NOMO-1 treated with dmso at 0.1 percent for 144 hours (cell line): ENCODE measurements at regions not wholly inside any gene's neighbourhood (a gene's known extent, or its start where the extent isn't known, plus 50 kb on each side); places are given as distances from the start of the nearest gene placed in this dataset.
A peak's percentile ranks its signal among the peaks of the same experiment; 100 is the strongest.
"Not testable (repeated sequence)": the region's sequence is repeated elsewhere in the genome, so short reads cannot be mapped to it uniquely, and the experiment has no call there.

ENCODE experiments used
- DNase-seq: peaks from one replicate; lab custom pipeline; 2025; ENCODE audit not compliant: unreplicated experiment; lab: John Stamatoyannopoulos, UW

GRCh38 chr20:22690616-22691179 lies 106.3 kb upstream of the FOXA2 start:
- DNase-seq = no peak

- peak; percentile 63 for DNase-seq
Observed at GRCh38 chr20:22691369-22692118, 107.2 kb upstream of the FOXA2 start.

DNA sequence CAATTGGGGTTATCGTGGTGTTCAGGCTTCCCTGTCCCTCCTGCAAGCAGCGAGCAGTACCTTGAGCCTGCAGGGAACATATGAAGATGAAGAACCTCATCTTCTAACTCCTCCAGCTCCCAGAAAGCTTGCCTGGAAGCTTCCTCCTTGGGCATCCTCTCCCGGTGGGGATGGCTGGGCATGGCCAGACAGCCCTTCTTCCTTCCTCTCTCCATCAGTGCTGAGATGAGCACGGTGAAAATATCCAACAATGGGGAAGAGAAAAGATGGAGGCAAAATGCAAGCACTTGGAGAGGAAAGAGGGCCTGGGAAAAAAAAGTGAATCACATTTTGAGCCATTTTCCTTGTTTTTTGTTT lies 107.7 kb upstream of the FOXA2 start:
- no peak for DNase-seq

DNA sequence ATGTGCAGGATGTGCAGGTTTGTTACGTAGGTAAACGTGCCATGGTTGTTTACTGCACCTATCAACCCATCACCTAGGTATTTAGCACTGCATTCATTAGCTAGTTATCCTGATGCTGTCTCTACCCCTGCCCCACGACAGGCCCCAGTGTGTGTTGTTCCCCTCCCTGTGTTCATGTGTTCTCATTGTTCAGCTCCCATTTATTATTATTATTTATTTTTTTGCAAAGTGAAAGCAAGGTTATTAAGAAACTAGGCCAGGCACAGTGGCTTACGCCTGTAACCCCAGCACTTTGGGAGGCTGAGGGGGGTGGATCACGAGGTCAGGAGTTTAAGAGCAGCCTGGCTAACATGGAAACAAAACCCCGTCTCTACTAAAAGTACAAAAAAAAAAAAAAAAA lies 108.2 kb upstream of the FOXA2 start:
- not testable (repeated sequence) for DNase-seq

- no peak for DNase-seq
Observed at GRCh38 chr20:22696759-22697158, 112.4 kb upstream of the FOXA2 start.

DNA sequence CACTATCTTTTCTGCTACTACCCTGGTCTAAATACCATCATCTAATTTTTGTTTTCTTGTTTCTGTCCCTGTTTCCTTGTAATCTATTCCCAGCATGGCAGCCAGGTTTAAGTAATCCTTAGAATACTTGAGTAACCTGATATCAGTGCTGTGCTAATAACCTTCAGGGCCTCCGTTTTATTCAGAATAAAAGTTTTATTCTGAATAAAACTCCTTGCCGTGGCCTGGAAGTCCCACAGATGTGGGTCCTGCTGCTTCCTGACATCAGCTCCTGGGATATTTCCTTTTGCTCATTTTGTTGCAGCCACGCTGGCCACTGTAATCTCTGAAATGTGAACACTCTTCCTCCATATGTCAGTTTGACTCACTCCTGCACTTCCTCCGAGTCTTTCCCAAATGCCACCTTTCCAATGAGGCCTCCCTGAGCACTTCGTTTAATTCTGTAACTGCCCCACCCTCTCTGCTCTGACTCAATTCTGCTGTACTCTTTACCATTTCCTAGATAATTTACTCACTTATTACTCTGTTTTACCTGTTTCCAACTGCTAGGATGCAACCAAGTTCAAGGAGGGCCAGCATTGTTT lies 114.0 kb upstream of the FOXA2 start:
- no peak for DNase-seq

GRCh38 chr20:22699396-22699795 lies 115.0 kb upstream of the FOXA2 start:
- DNase-seq = no peak

- DNase-seq = no peak
Observed at GRCh38 chr20:22700367-22700766, 116.0 kb upstream of the FOXA2 start.

- no peak for DNase-seq
Observed at GRCh38 chr20:22701679-22702308, 117.4 kb upstream of the FOXA2 start.

GRCh38 chr20:22703843-22704242 lies 119.5 kb upstream of the FOXA2 start:
- no peak for DNase-seq

DNA sequence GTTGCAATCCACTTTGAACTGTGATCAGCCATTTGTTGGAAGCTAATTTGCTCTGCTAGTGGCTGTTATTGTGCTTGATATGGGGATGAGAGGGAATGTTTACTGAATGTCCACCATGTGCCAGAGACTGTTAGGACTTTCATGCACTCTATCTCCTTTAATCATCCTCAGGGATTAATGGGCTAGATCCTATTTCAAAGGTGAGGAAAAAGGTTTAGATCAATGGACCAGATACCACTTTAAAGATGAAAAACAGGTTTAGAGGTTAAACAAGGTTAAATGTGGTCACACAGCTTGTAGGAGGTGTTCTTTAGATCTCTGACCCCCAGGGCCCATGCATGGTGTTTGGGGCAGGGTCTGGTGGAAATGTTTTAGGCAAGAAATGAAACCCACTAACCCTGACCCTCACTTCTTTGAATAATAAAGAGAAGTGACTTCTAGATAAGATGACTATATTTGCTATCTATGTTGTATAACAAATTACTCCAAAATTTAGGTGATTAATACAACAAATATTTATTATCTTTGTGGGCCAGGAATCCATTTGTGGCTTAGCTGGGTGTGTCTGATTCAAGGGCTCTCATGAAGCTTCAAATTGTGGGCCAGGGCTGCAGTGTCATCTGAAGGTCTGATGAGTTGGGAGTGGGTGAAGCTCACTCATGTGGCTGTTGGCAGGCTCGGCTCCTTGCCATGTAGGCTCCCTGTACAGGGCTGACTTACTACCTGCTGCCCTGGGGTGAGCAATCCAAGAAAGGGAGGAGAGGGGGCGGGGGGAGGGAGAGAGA lies 127.8 kb upstream of the FOXA2 start:
- DNase-seq = no peak

- peak; percentile 33 for DNase-seq
Observed at GRCh38 chr20:22716821-22717351, 132.5 kb upstream of the FOXA2 start.

DNA sequence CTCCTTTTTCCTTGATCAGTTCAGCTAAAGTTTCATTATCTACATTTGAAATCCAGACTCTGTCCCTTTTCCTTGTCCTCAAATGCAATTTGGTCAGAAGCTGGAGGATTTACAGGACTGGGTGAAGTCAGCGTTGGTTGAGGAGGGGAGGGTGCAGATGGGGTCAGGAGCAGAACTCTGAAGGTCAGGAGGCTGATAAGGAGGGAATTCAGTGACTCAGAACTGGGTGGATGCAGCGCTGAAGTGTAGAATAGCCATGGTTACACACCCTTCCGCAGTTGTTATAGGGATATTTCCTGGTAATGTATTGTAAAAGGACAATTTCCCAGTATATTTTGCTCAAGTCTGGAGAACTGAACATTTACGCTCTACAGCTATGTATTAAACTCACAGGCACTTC lies 133.1 kb upstream of the FOXA2 start:
- DNase-seq = no peak

GRCh38 chr20:22719167-22719591 lies 134.8 kb upstream of the FOXA2 start:
- no peak for DNase-seq

GRCh38 chr20:22720206-22720605 lies 135.8 kb upstream of the FOXA2 start:
- no peak for DNase-seq

DNA sequence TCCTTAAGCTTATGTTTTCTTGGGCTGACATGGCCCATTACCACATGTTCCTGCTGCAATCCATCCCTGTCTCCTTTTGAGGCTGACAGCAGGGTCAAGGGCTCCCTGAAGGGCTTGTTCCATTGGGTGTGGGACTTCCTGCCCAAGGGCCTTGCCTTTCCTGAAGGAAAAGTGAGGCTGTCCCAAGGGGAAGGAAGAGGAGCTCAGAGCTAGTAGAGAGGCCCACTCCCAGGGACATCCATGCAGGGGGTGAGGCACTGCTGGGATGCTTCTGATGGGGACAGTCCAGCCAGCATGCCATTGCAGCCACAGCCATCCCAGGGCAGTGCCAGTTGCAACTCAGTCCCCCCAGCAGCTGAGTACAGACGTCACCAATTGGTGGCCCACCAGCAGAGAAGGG lies 138.4 kb upstream of the FOXA2 start:
- DNase-seq = no peak

DNA sequence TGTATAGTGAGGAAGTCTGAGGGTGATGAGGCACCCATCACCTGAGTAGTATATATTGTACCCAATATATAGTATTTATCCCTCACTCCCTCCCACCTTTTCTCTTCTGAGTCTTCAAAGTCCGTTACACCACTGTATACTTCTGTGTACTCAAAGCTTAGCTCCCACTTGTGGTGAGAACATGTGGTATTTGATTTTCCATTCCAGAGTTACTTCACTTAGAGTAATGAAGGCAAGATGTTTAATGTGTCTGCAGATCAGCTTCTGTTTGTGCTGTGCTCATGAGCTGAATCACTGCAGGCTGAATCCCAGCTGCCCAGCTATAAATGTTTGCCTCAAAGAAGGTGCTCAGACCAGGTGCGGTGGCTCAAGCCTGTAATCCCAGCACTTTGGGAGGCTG lies 139.3 kb upstream of the FOXA2 start:
- DNase-seq = no peak

DNA sequence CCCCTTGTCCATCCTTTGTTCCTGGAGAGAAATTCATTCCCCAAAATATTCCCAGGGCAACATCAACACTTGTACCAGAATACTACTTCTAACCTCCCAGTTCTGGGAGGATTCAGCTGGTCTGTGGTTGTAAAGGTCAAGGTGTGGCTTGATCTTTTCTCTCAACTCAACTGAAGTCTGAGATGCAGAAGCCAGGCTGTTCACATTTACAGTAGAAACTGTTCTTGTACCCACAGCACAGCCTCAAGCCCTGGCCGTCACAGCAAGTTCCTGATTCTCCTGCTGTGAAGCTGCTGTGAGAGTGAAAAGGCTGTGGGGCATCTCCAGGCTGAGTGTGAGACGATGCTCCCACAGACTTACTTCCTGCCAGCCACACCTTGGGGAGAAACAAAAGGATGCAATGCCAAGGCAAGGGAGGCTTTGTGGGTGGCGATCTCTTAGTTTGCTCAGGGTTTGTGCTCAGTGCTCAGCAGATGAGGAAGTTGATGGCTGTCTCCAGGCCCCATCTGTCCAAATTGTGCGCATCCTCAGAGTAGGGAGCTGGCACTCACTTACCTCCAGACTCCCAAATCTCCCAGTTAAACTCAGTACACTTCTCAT lies 143.9 kb upstream of the FOXA2 start:
- DNase-seq = no peak

DNA sequence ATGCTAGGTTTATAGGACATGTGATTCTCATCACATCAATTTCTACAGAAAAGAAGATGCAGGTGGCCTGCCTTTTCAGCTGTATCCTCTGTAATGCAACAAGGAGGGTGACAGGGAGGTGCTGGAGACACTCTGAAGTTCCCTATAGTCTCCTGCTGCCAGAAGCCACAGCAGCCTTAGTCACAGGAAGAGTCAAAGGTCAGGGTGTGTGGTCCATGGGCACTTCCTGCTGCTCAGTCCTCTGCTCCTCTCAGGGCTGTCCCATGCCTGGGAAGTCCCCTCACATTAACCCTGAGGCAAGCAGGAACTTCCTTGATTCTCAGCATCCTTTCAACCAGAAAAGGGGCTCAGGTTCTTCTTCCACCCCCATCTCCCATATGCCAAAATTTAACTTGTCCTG lies 144.8 kb upstream of the FOXA2 start:
- no peak for DNase-seq

- DNase-seq = no peak
Observed at GRCh38 chr20:22729616-22730236, 145.4 kb upstream of the FOXA2 start.
